BLaER1 treated with 17β-estradiol and CSF1 and Interleukin-3, amounts not matched to agents 10 nM and 100 nM (cell line): ENCODE measurements at regions not wholly inside any gene's neighbourhood (a gene's known extent, or its start where the extent isn't known, plus 50 kb on each side); places are given as distances from the start of the nearest gene placed in this dataset.

ENCODE experiments used
- H3K27ac ChIP-seq, 11 experiments: shearing (Covaris generic); formaldehyde crosslinking; 2 replicates each; pipeline ENCODE4 v1.8.1; 2022
- H3K27me3 ChIP-seq, 11 experiments: shearing (Covaris generic); formaldehyde crosslinking; 2 replicates each; pipeline ENCODE4 v1.8.1; 2022
- H3K36me3 ChIP-seq, 11 experiments: shearing (Covaris generic); formaldehyde crosslinking; 2 replicates each; pipeline ENCODE4 v1.8.1; 2022
- H3K4me1 ChIP-seq, 10 experiments: shearing (Covaris generic); formaldehyde crosslinking; 2 replicates each; pipeline ENCODE4 v1.8.1; 2022
- H3K4me2 ChIP-seq, 11 experiments: shearing (Covaris generic); formaldehyde crosslinking; 2 replicates each; pipeline ENCODE4 v1.8.1; 2022
- H3K4me3 ChIP-seq, 10 experiments: shearing (Covaris generic); formaldehyde crosslinking; 2 replicates each; pipeline ENCODE4 v1.8.1; 2022
- H3K9ac ChIP-seq, 11 experiments: shearing (Covaris generic); formaldehyde crosslinking; 2 replicates each; pipeline ENCODE4 v1.8.1; 2022
- H3K9me3 ChIP-seq, 11 experiments: shearing (Covaris generic); formaldehyde crosslinking; replicated peaks in 1 of 11; 2 replicates each; pipeline ENCODE4 v1.8.1; 2022
- H4K20me1 ChIP-seq, 11 experiments: shearing (Covaris generic); formaldehyde crosslinking; 2 replicates each; pipeline ENCODE4 v1.8.1; 2022
- Cebpa-rat ChIP-seq, 11 experiments: shearing (Covaris generic); IDR thresholded peaks; 2 replicates each; pipeline ENCODE4 v1.8.1; 2022

DNA sequence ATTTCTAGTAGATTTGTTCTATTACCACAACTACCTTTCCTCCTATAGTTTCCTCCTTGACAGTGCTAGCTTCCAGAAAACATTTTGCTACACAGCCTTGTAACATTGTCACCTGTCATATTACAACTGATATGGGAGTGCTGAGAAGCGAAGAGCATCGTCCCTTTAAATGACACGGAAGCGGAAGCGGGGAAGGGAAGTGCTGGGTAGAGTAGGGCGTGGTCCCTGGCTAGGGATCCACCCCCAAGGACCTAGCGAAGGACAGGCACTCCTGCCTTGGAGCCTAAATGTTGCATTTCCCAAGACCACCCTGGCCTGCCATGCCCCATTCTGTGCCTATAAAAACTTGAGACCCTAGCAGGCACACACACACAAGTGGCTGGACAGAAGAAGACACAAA, 57.4 kb upstream of the RANBP6 start:
- H3K4me1 ChIP-seq = peaks cover 0 to 25% (median 3%) of the 10 kb centered on the region in 10 experiments; a peak in 10 of 20 replicates
- H3K4me3 ChIP-seq = no peak overlapping the region
- H4K20me1 ChIP-seq = no peaks in the 10 kb centered on the region
- no peak for TF ChIP-seq Cebpa-rat (IDR thresholded peaks at IDR 0.05)
- no peak overlapping the region for H3K27ac ChIP-seq
- H3K27me3 ChIP-seq = no peaks in the 10 kb centered on the region
- H3K9ac ChIP-seq = no peak overlapping the region
- no peak overlapping the region for H3K4me2 ChIP-seq
- peaks cover 0 to 8% (median 0%) of the 10 kb centered on the region in 11 experiments; a peak in 5 of 22 replicates for H3K9me3 ChIP-seq
- no peaks in the 10 kb centered on the region for H3K36me3 ChIP-seq

DNA sequence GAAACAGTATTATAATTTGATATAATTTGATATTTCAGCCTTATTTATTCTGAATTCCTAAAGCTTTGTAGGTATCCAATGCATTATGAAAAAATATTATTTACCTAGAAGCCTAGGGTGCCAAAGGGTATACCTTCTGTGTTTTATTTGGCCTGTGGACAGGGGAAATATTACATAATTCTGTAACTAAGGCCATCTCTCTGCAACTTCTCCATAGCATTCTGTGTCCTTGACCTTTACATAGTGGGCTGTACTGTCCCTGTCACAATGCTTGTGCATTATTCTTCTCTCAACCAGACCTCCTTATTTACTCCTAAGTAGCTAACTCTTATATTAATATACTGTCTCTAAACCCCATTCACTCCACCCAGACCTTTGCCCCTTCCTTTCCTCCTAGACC, 57.0 kb upstream of the RANBP6 start:
- TF ChIP-seq Cebpa-rat (IDR thresholded peaks at IDR 0.05) = no peak
- Histone ChIP-seq H3K27ac (no peak overlapping the region), H3K9me3 (peaks cover 0 to 8% (median 0%) of the 10 kb centered on the region in 11 experiments; a peak in 5 of 22 replicates), H3K36me3 (no peaks in the 10 kb centered on the region), H3K4me2 (no peak overlapping the region), H3K27me3 (no peaks in the 10 kb centered on the region), H3K4me1 (peaks cover 0 to 25% (median 3%) of the 10 kb centered on the region in 10 experiments; a peak in 10 of 20 replicates), H4K20me1 (no peaks in the 10 kb centered on the region), H3K9ac (no peak overlapping the region), H3K4me3 (no peak overlapping the region)

DNA sequence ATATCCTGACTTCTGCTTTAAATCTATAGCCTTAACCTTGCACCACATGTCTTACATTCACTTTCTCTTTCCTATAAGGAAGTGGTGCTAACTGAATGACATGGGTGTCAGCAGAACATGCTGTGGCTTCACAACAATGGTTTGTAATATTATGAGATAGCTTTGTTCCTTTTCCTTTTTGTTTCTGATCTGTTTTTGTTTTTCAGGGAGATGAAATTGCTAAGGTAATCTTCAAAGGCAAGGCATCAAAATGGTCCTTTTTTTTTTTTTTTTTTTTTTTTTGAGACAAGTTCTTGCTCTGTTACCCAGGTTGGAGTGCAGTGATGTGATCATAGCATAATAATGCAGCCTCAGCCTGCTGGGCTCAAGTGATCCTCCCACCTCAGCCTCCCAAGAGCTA, 53.6 kb upstream of the RANBP6 start:
- peak overlapping the region in 2 of 11 experiments; percentile 33 to 36; a peak in 1 of 22 replicates for H3K9ac ChIP-seq
- H3K36me3 ChIP-seq = no peaks in the 10 kb centered on the region
- peak overlapping the region in 8 of 11 experiments; percentile 4 to 67 (median 40); a peak in 10 of 22 replicates for H3K4me2 ChIP-seq
- TF ChIP-seq Cebpa-rat (IDR thresholded peaks at IDR 0.05) = no peak
- H3K27me3 ChIP-seq = no peaks in the 10 kb centered on the region
- peaks cover 0 to 8% (median under 1%) of the 10 kb centered on the region in 11 experiments; a peak in 6 of 22 replicates for H3K9me3 ChIP-seq
- H4K20me1 ChIP-seq = no peaks in the 10 kb centered on the region
- H3K27ac ChIP-seq = peak overlapping the region in 8 of 11 experiments; percentile 19 to 67 (median 58); a peak in 14 of 22 replicates
- H3K4me1 ChIP-seq = peaks cover 0 to 16% (median 3%) of the 10 kb centered on the region in 10 experiments; a peak in 10 of 20 replicates
- H3K4me3 ChIP-seq = no peak overlapping the region

DNA sequence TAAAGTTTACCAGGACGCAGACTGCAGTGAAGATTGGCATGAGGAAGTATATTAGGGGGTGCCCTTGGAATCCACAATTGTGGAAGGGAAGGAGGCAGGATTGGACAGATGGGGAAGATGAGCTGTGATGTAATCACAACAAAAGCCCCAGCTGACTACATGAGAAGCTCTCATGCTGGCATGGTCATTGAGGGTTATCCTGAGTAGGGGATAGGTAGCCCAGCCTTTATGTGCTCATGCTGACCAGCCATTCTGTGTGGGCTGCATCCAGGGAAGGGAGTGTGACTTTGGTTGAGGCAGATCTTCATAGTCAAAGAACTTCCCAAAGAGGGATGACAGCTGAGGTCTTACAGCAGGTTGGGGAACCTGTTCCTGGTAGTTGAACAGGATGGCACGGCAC, 52.0 kb upstream of the RANBP6 start:
- Histone ChIP-seq H3K4me1 (peaks cover 0 to 16% (median 3%) of the 10 kb centered on the region in 10 experiments; a peak in 10 of 20 replicates), H3K4me3 (no peak overlapping the region), H3K27ac (no peak overlapping the region), H3K9ac (no peak overlapping the region), H4K20me1 (no peaks in the 10 kb centered on the region), H3K4me2 (no peak overlapping the region), H3K27me3 (no peaks in the 10 kb centered on the region), H3K36me3 (no peaks in the 10 kb centered on the region), H3K9me3 (peaks cover 7 to 22% (median 13%) of the 10 kb centered on the region in 11 experiments; a peak in 17 of 22 replicates)
- no peak for TF ChIP-seq Cebpa-rat (IDR thresholded peaks at IDR 0.05)
